H1 (cell line): ENCODE measurements at regions not wholly inside any gene's neighbourhood (a gene's known extent, or its start where the extent isn't known, plus 50 kb on each side); places are given as distances from the start of the nearest gene placed in this dataset.
A peak's percentile ranks its signal among the peaks of the same experiment; 100 is the strongest.

ENCODE experiments used
- CTCF ChIA-PET: fragments of 300-600 bp; sonication (Branson Sonifier 250); formaldehyde crosslinking; loops from one replicate; lab custom pipeline; 2021; ENCODE audit not compliant: partially characterized antibody; lab: Charles Lee
- POLR2A ChIA-PET: fragments of 300-600 bp; sonication (Branson Sonifier 250); formaldehyde crosslinking; loops from one replicate; lab custom pipeline; 2021; ENCODE audit warnings: inconsistent platforms; ENCODE audit not compliant: partially characterized antibody; lab: Charles Lee
- DNase-seq, 2 experiments: peaks; one replicate each; pipeline versions ENCODE4 v3.0.0 to v3.0.0-alpha.2; 2010 to 2022; ENCODE audit warnings: low spot score in 2 of 2, low read depth in 1 of 2, mixed read lengths in 1 of 2
- FAIRE-seq: peaks from 2 replicates; lab custom pipeline; 2011; peaks lifted over from hg19 to GRCh38; lab: Jason Lieb, UNC
- H2AFZ ChIP-seq: 2 replicates; pipeline ENCODE4 v1.8.1; 2012; ENCODE audit warnings: low read length, inconsistent platforms
- H2AK5ac ChIP-seq: 2 replicates; pipeline ENCODE4 v1.6.1; 2013; ENCODE audit warnings: low read depth, low read length
- H2BK120ac ChIP-seq: replicated peaks from 2 replicates; pipeline ENCODE3; 2013; ENCODE audit warnings: low read depth, low read length, inconsistent platforms
- H2BK12ac ChIP-seq: 2 replicates; pipeline ENCODE4 v1.6.1; 2013; ENCODE audit warnings: low read depth, low read length
- H2BK15ac ChIP-seq: 2 replicates; pipeline ENCODE4 v1.6.1; 2013; ENCODE audit warnings: low read length
- H2BK20ac ChIP-seq: 2 replicates; pipeline ENCODE4 v1.6.1; 2013; ENCODE audit warnings: low read length
- H2BK5ac ChIP-seq: 2 replicates; pipeline ENCODE4 v1.6.1; 2013; ENCODE audit warnings: low read depth, low read length
- H3K14ac ChIP-seq: 2 replicates; pipeline ENCODE4 v1.6.1; 2013; ENCODE audit warnings: inconsistent platforms; ENCODE audit not compliant: insufficient read length
- H3K18ac ChIP-seq: 2 replicates; pipeline ENCODE4 v1.6.1; 2013; ENCODE audit warnings: low read length; ENCODE audit errors: extremely low read depth
- H3K23ac ChIP-seq: 2 replicates; pipeline ENCODE4 v1.6.1; 2013; ENCODE audit warnings: inconsistent platforms; ENCODE audit not compliant: insufficient read length
- H3K23me2 ChIP-seq: 2 replicates; pipeline ENCODE4 v1.6.1; 2013; ENCODE audit warnings: low read depth, low read length
- H3K27ac ChIP-seq: 2 replicates; pipeline ENCODE4 v1.6.1; 2011; ENCODE audit warnings: low read depth, low read length, inconsistent platforms
- H3K27me3 ChIP-seq, 4 experiments: replicated peaks in 1 of 4; 1 replicate in 1 of 4; 2 replicates in 3 of 4; pipeline versions ENCODE4 v1.6.1 to v1.8.1; 2011 to 2013; ENCODE audit warnings: low read length in 3 of 4, mild to moderate bottlenecking in 3 of 4, inconsistent platforms in 2 of 4, mixed read lengths in 2 of 4, moderate library complexity in 1 of 4; ENCODE audit not compliant: control insufficient read depth in 3 of 4, insufficient read depth in 3 of 4; ENCODE audit errors: extremely low read depth in 1 of 4
- H3K36me3 ChIP-seq, 4 experiments: 2 replicates each; pipeline versions ENCODE4 v1.6.1 to v1.8.1; 2011 to 2013; ENCODE audit warnings: mild to moderate bottlenecking in 4 of 4, low read length in 3 of 4, moderate library complexity in 2 of 4, control low read depth in 1 of 4, inconsistent platforms in 1 of 4; ENCODE audit not compliant: insufficient read depth in 4 of 4, control insufficient read depth in 2 of 4
- H3K4ac ChIP-seq: replicated peaks from 2 replicates; pipeline ENCODE3; 2013; ENCODE audit warnings: low read length, low read depth, mixed read lengths, inconsistent platforms; ENCODE audit not compliant: insufficient read length
- H3K4me1 ChIP-seq, 4 experiments: replicated peaks in 1 of 4; 1 replicate in 1 of 4; 2 replicates in 3 of 4; pipeline versions ENCODE4 v1.6.1 to v1.8.1; 2011 to 2013; ENCODE audit warnings: low read length in 3 of 4, inconsistent platforms in 2 of 4, mixed read lengths in 1 of 4; ENCODE audit not compliant: insufficient read depth in 4 of 4, control insufficient read depth in 3 of 4
- H3K4me2 ChIP-seq, 2 experiments: 2 replicates each; pipeline versions ENCODE4 v1.6.1 to v1.8.1; 2011 to 2013; ENCODE audit warnings: low read depth in 2 of 2, low read length in 2 of 2, control low read depth in 1 of 2, inconsistent platforms in 1 of 2, mild to moderate bottlenecking in 1 of 2; ENCODE audit not compliant: insufficient read depth in 1 of 2
- H3K4me3 ChIP-seq, 4 experiments: fragments of 200-600, 300-600 bp in 1 of 4; sonication (generic), shearing (Covaris generic), sonication (Bioruptor Twin) in 1 of 4; 2 replicates each; pipeline versions ENCODE4 v1.5.1 to v1.8.1; 2011 to 2016; ENCODE audit warnings: low read length in 4 of 4, low read depth in 3 of 4, control low read depth in 2 of 4, inconsistent platforms in 2 of 4, mild to moderate bottlenecking in 2 of 4, mixed read lengths in 1 of 4, moderate library complexity in 1 of 4; ENCODE audit not compliant: insufficient read depth in 2 of 4; ENCODE audit errors: extremely low read depth in 1 of 4
- H3K56ac ChIP-seq: replicated peaks from 2 replicates; pipeline ENCODE3; 2013; ENCODE audit warnings: low read depth, mild to moderate bottlenecking, mixed read lengths, low read length, inconsistent platforms; ENCODE audit not compliant: insufficient read length
- H3K79me1 ChIP-seq: 2 replicates; pipeline ENCODE4 v1.6.1; 2013; ENCODE audit warnings: low read depth, low read length, control low read depth
- H3K79me2 ChIP-seq, 2 experiments: 2 replicates each; pipeline versions ENCODE4 v1.6.1 to v1.8.1; 2012 to 2013; ENCODE audit warnings: low read length in 2 of 2, mild to moderate bottlenecking in 2 of 2, inconsistent platforms in 1 of 2; ENCODE audit not compliant: insufficient read depth in 2 of 2, control insufficient read depth in 1 of 2
- H3K9ac ChIP-seq, 4 experiments: replicated peaks in 1 of 4; 1 replicate in 1 of 4; 2 replicates in 3 of 4; pipeline versions ENCODE4 v1.6.1 to v1.8.1; 2011 to 2013; ENCODE audit warnings: low read depth in 3 of 4, low read length in 3 of 4, control low read depth in 2 of 4, mild to moderate bottlenecking in 2 of 4, moderate library complexity in 2 of 4, inconsistent platforms in 1 of 4; ENCODE audit errors: extremely low read depth in 1 of 4
- H3K9me3 ChIP-seq, 2 experiments: 2 replicates each; pipeline versions ENCODE4 v1.6.1 to v1.8.1; 2012 to 2013; ENCODE audit warnings: mild to moderate bottlenecking in 2 of 2, moderate library complexity in 2 of 2, control low read depth in 1 of 2, inconsistent platforms in 1 of 2, low read depth in 1 of 2, low read length in 1 of 2, mixed read lengths in 1 of 2; ENCODE audit not compliant: insufficient read depth in 2 of 2
- H4K20me1 ChIP-seq, 2 experiments: replicated peaks in 1 of 2; 2 replicates each; pipeline versions ENCODE3 to v1.8.1; 2011 to 2013; ENCODE audit warnings: inconsistent platforms in 2 of 2, low read length in 2 of 2, mild to moderate bottlenecking in 1 of 2; ENCODE audit not compliant: insufficient read depth in 2 of 2, control insufficient read depth in 1 of 2
- H4K5ac ChIP-seq: 2 replicates; pipeline ENCODE4 v1.6.1; 2013; ENCODE audit warnings: low read length, low read depth, mixed read lengths, inconsistent platforms; ENCODE audit not compliant: insufficient read length
- H4K8ac ChIP-seq: 2 replicates; pipeline ENCODE4 v1.8.0; 2013; ENCODE audit warnings: mild to moderate bottlenecking, moderate library complexity, low read length, inconsistent platforms; ENCODE audit not compliant: insufficient read depth; ENCODE audit errors: extremely low read depth
- H4K91ac ChIP-seq: replicated peaks from 2 replicates; pipeline ENCODE3; 2013; ENCODE audit warnings: low read length, mixed read lengths, inconsistent platforms; ENCODE audit not compliant: insufficient read length
- BCL11A ChIP-seq, 2 experiments: IDR thresholded peaks; one replicate each; pipeline ENCODE4 v1.6.1; 2011; ENCODE audit warnings: low read depth in 2 of 2, low read length in 2 of 2, mild to moderate bottlenecking in 2 of 2
- BRCA1 ChIP-seq: IDR thresholded peaks from 2 replicates; pipeline ENCODE4 v1.6.1; 2012; ENCODE audit warnings: low read depth, low read length, improper control_type of control experiment
- CTBP2 ChIP-seq: IDR thresholded peaks from 2 replicates; pipeline ENCODE4 v1.7.0; 2011; ENCODE audit warnings: borderline replicate concordance, mild to moderate bottlenecking, moderate library complexity, mixed read lengths, low read length; ENCODE audit not compliant: insufficient read depth, insufficient read length
- EGR1 ChIP-seq: IDR thresholded peaks from 2 replicates; pipeline ENCODE4 v1.6.1; 2011; ENCODE audit warnings: low read depth, low read length, borderline replicate concordance
- EZH2 ChIP-seq: fragments of 200-600 bp; sonication (generic); IDR thresholded peaks from 2 replicates; pipeline ENCODE4 v1.7.1; 2012; ENCODE audit warnings: low read depth, mild to moderate bottlenecking, moderate library complexity, low read length, inconsistent platforms; ENCODE audit not compliant: severe bottlenecking
- POLR2A ChIP-seq, 2 experiments: IDR thresholded peaks; 1 replicate in 1 of 2; 2 replicates in 1 of 2; pipeline ENCODE4 v1.6.1; 2011; ENCODE audit warnings: low read depth in 2 of 2, low read length in 2 of 2, mild to moderate bottlenecking in 2 of 2; ENCODE audit errors: control extremely low read depth in 1 of 2
- SAP30 ChIP-seq: fragments of 300-600 bp; sonication (generic); IDR thresholded peaks from 2 replicates; pipeline ENCODE4 v1.7.1; 2012; ENCODE audit warnings: low read length, moderate library complexity, mild to moderate bottlenecking, inconsistent platforms; ENCODE audit not compliant: insufficient read depth, insufficient replicate concordance
- SIN3A ChIP-seq, 2 experiments: IDR thresholded peaks in 1 of 2; conservative IDR thresholded peaks in 1 of 2; 2 replicates each; pipeline ENCODE4 v1.6.1; 2011 to 2012; ENCODE audit warnings: low read length in 2 of 2, improper control_type of control experiment in 1 of 2, low read depth in 1 of 2, mild to moderate bottlenecking in 1 of 2
- SP2 ChIP-seq: IDR thresholded peaks from 2 replicates; pipeline ENCODE4 v1.6.1; 2012; ENCODE audit warnings: mild to moderate bottlenecking, low read length, inconsistent platforms
- SRF ChIP-seq: IDR thresholded peaks from 2 replicates; pipeline ENCODE4 v1.6.1; 2011; ENCODE audit warnings: mild to moderate bottlenecking, low read depth, low read length, moderate library complexity
- TEAD4 ChIP-seq: IDR thresholded peaks from 2 replicates; pipeline ENCODE4 v1.6.1; 2012; ENCODE audit warnings: low read depth, low read length, inconsistent platforms, mixed read lengths
- WGBS, 2 experiments: shearing (Covaris generic) in 1 of 2; methylation state at CpG; one replicate each; pipeline versions ENCODE4 v1.1.6 to v1.1.7; 2013 to 2015; ENCODE audit warnings: low lambda C conversion rate in 2 of 2, mixed read lengths in 2 of 2, inconsistent platforms in 1 of 2, low coverage in 1 of 2, missing lambda C conversion rate in 1 of 2; ENCODE audit not compliant: insufficient replicate concordance in 2 of 2, insufficient coverage in 1 of 2, insufficient read length in 1 of 2; ENCODE audit errors: extremely low coverage in 1 of 2, missing lambda C conversion rate in 1 of 2; 5-methylcytosine and 5-hydroxymethylcytosine counted together
- TF ChIP-seq, protein P1 (sequence below): IDR thresholded peaks from 2 replicates; pipeline ENCODE4 v1.6.1; 2012; ENCODE audit warnings: inconsistent platforms
- TF ChIP-seq, protein P2 (sequence below): IDR thresholded peaks from 2 replicates; pipeline ENCODE4 v1.6.1; 2011; ENCODE audit warnings: low read depth, mild to moderate bottlenecking, low read length; ENCODE audit not compliant: insufficient read depth

DNA sequence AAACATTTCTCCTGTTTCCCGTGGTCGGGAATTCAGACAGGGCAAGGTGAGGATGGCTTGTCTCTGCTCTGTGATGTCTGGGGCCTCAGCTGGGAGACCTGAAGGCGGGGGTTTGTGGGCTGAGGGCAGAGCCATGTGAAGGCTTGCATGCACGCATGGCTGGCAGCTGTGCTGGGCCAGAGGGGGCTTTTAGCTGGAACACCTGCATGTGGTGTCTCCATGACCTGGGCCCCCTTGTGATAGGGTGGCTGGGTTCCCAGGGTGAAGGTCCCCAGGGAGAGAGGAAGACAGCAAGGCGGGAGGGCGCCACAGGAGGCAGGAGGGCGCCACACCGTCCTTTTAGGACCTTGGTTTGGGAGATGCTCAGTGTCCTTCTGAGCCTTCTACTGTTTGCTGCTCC lies 101.6 kb upstream of the PRR23E start:
- no peaks in the 10 kb centered on the region for H3K23me2 ChIP-seq
- H4K5ac ChIP-seq = no peak overlapping the region
- no peaks in the 10 kb centered on the region; a peak in 1 of 7 replicates for H3K4me1 ChIP-seq
- H2BK20ac ChIP-seq = no peak overlapping the region
- POLR2A ChIA-PET = no interaction called here
- FAIRE-seq = no peak
- H2BK5ac ChIP-seq = no peak overlapping the region
- H2BK12ac ChIP-seq = no peak overlapping the region
- H3K9me3 ChIP-seq = peaks cover 0 to 6% of the 10 kb centered on the region in 2 experiments; a peak in 1 of 4 replicates
- H3K27ac ChIP-seq = no peak overlapping the region
- H3K79me2 ChIP-seq = no peaks in the 10 kb centered on the region
- no peak overlapping the region for H3K18ac ChIP-seq
- no peaks in the 10 kb centered on the region for H4K20me1 ChIP-seq
- H3K4ac ChIP-seq = no peak overlapping the region
- no peaks in the 10 kb centered on the region for H3K36me3 ChIP-seq
- WGBS, 2 experiments = 93% methylated on average over 7 of the region's 8 CpGs; no CpG with 5 or more reads in 1 of the 2 experiments
- H2AK5ac ChIP-seq = 0 out of 2 replicates have a peak overlapping the region, but pooled peaks have one; percentile 24
- H3K4me3 ChIP-seq = no peak overlapping the region
- H2AFZ ChIP-seq = no peak overlapping the region
- H3K56ac ChIP-seq = no peak overlapping the region
- H2BK15ac ChIP-seq = no peak overlapping the region
- H3K23ac ChIP-seq = no peak overlapping the region
- no peak overlapping the region for H4K91ac ChIP-seq
- no peak overlapping the region for H3K9ac ChIP-seq
- no peak overlapping the region for H3K14ac ChIP-seq
- no peak overlapping the region for H2BK120ac ChIP-seq
- CTCF ChIA-PET = interaction anchor here (0.8 to 1.8 kb wide), 3 partner anchors 12 to 206 kb away, joined by 3 to 4 read pairs (median 3); no protein-coding TSS in a partner anchor
- H3K4me2 ChIP-seq = no peak overlapping the region
- no peaks in the 10 kb centered on the region for H3K79me1 ChIP-seq
- DNase-seq = no peak
- no peak overlapping the region for H4K8ac ChIP-seq
- no peaks in the 10 kb centered on the region for H3K27me3 ChIP-seq
- TF ChIP-seq EZH2 (no peak), CTBP2 (no peak), BRCA1 (no peak), EGR1 (no peak), BCL11A (IDR thresholded peaks at IDR 0.05; ENCODE audit: low read depth in 2 of 2, low read length in 2 of 2) (no peak), POLR2A (IDR thresholded peaks at IDR 0.05; ENCODE audit: control extremely low read depth in 1 of 2, low read depth in 2 of 2, low read length in 2 of 2) (no peak), SAP30 (no peak), SIN3A (conservative IDR thresholded peaks at IDR 0.05 in 1 of 2, IDR thresholded peaks at IDR 0.05 in 1 of 2; ENCODE audit: low read depth in 1 of 2, low read length in 2 of 2) (no peak), SP2 (no peak), TEAD4 (no peak), SRF (no peak)
- TF ChIP-seq, protein P1, sequence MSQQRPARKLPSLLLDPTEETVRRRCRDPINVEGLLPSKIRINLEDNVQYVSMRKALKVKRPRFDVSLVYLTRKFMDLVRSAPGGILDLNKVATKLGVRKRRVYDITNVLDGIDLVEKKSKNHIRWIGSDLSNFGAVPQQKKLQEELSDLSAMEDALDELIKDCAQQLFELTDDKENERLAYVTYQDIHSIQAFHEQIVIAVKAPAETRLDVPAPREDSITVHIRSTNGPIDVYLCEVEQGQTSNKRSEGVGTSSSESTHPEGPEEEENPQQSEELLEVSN = no peak
- TF ChIP-seq, protein P2, sequence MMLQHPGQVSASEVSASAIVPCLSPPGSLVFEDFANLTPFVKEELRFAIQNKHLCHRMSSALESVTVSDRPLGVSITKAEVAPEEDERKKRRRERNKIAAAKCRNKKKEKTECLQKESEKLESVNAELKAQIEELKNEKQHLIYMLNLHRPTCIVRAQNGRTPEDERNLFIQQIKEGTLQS = no peak
